HG03060 (cell line): ENCODE measurements at regions not wholly inside any gene's neighbourhood (a gene's known extent, or its start where the extent isn't known, plus 50 kb on each side); places are given as distances from the start of the nearest gene placed in this dataset.
A peak's percentile ranks its signal among the peaks of the same experiment; 100 is the strongest.
"Not testable (repeated sequence)": the region's sequence is repeated elsewhere in the genome, so short reads cannot be mapped to it uniquely, and the experiment has no call there.

Source experiments
- ATAC-seq: cut with Tn5 transposase; IDR thresholded peaks from one replicate; pipeline ENCODE4 v1.9.1; 2021; ENCODE audit warnings: low read depth, moderate number of reproducible peaks; ENCODE audit not compliant: unreplicated experiment

DNA sequence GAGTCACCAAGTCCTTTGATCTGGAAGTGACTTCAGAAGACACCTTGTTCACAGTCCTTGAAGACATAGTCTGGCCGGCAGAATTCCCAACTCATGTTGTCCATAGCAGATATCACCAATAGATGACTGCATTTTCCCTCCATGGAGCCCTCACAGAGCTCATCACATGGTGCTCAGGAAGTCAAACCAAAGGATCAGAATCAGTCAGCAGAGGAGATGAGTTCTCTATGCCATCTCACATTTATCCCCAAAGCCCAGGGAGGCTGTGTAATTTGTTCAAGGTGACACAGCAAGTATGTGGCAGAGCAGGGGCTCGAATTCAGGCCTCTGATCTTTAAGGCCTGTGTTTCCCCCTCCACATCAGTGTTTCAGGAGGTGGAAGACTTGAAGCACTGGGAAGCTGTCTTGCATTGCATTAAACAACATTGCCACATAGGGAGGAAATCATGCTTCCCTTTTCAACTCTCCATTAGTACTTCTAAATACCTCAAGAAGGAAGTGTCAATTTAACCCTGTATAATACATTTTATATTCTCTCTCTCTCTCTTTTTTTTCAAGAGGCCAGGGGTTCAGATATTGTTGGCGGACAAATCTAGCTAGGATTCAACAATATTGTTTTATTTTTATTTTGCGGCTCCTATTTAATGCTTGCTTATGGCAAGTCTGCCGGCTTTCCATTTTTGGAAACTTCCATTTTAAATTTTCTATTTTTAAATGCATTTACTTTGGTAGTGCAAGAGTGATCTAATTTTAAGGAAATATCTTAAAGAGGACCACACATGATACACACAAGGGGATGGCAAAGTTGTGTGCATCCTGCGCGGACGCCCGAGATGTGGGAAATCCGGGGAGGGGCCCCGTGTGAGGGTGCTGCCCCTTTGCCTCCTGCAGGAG is 61.9 kb downstream of the NPIPB5 start:
- ATAC-seq, result not testable (repeated sequence)

GRCh38 chr16:22573225-22573530 is 62.5 kb downstream of the NPIPB5 start:
- ATAC-seq, result not testable (repeated sequence)

GRCh38 chr16:22576506-22576905 is 65.8 kb downstream of the NPIPB5 start:
- ATAC-seq, result not testable (repeated sequence)

DNA sequence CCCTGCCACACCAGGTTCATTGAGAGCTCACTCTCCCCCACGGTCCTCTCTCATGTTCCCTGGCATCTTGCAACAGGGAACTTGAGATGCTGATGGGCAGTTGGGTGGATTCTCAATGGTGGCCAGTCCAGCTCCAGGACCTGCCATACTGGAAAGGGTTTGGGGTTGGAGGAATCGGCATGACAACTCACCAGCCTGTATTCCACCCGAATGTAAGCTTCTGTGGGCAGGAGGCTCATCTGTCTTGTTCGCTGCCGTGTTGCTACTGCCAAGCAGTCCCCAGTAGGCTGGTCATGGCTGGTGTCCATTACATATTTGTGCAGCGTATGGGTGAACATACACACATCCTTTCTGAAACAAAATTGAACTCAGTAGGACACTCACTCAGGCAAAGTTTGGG is 72.5 kb downstream of the NPIPB5 start:
- ATAC-seq, result not testable (repeated sequence)

GRCh38 chr16:22584459-22584858 is 73.8 kb downstream of the NPIPB5 start:
- ATAC-seq, result not testable (repeated sequence)

DNA sequence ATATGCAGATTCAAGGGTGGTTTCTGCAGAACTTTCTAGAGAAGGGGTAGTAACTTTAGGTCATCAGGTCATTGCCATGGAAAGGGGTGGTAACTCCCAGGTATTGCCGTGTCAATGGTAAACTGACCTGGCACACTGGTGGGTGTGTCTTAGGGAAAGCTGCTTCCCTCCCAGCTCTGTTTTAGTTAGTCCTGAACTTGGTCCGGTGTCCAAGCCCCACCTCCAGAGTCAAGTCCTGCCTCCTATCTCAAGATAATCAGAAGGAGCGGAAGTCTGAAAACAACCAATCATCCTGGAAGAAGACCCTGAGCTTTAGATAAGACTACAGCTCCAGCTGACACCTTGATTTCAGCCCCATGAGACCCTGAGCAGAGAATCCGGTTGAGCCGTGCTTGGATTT is 74.2 kb downstream of the NPIPB5 start:
- not testable (repeated sequence) for ATAC-seq

DNA sequence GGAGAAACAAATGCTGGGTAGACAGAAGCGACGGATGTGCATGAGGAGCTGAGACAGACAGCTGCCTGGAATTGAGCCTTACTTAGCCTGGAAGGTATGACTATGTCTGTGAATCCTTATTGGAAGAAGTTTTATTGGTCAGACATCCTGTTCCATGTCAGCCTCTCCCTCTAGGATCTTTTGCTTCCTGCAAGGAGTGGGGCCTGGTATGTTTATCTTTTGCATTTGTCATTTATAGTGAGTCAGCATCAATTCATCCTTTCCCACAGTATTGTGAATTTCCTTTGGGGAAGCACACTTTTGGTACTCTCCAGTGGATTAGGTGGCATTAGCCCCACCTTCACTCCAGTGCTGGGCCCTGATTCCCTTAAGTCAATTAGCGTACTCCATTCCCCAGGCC is 74.7 kb downstream of the NPIPB5 start:
- ATAC-seq, result not testable (repeated sequence)

DNA sequence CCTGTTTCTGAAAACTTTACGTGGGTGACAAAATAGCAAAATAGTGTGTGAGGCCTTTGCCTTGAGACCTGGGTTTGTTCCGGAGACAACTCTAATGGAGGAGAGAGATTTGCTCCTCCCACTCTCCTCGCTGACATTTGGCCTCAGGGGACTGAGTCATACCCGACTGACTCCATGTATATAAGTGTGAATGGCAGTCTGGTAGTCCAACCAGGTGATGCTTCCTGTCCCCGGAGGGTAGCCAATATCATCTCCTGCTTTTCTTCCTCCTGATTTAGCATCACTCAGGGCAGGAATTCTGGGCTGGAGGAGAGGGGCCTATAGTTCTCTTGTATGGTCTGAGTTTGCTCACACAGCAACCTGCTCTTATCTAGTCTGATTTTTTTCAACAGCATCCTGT is 76.0 kb downstream of the NPIPB5 start:
- not testable (repeated sequence) for ATAC-seq

GRCh38 chr16:22589757-22590156 is 79.1 kb downstream of the NPIPB5 start:
- ATAC-seq, result not testable (repeated sequence)

GRCh38 chr16:22596445-22597045 is 85.9 kb downstream of the NPIPB5 start:
- not testable (repeated sequence) for ATAC-seq

- ATAC-seq, result not testable (repeated sequence)
Measured at GRCh38 chr16:22603744-22604143, 93.1 kb downstream of the NPIPB5 start.

DNA sequence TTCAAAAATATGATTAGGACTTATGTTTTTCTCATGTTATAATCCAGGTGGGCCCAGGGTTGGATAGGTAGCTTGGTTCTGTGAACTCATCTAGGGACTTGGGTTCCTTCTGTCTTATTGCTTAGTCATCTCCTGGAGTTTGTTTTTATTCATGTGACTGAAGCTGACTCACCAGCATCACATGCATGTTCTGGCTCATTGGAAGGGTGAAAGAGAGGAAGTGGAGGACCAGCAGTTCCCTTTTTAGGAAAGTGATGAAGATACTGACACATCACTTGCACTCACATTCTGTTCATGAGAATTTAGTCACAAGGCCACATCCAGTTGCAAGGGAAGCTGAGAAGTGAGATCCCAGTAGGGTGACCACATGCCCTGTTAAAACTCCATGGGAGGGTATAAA is 95.9 kb downstream of the NPIPB5 start:
- peak; percentile 64 for ATAC-seq

- ATAC-seq, result not testable (repeated sequence)
Measured at GRCh38 chr16:22609798-22610197, 99.1 kb downstream of the NPIPB5 start.

DNA sequence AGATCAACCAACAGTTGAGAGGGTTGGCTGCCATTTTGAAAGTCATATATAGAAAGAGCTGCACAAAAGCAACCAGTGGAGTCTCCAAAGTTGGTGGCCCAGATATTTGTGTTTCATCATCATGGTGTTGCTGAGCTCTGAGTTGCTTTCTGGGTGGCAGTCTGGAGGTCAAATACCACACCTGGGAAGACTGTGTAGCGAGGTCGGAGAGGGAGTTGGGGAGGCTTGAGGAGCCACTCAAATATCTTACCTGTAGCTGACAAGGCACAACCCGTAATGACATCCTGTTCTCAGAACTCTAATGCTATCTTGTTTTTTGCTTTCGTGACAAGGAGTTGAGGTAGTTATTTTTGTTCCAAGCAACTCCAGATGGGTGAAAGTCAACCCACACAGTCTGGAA is 100.4 kb downstream of the NPIPB5 start:
- ATAC-seq, result not testable (repeated sequence)

- ATAC-seq, result no peak
Measured at GRCh38 chr16:22614271-22614947, 103.7 kb downstream of the NPIPB5 start.

DNA sequence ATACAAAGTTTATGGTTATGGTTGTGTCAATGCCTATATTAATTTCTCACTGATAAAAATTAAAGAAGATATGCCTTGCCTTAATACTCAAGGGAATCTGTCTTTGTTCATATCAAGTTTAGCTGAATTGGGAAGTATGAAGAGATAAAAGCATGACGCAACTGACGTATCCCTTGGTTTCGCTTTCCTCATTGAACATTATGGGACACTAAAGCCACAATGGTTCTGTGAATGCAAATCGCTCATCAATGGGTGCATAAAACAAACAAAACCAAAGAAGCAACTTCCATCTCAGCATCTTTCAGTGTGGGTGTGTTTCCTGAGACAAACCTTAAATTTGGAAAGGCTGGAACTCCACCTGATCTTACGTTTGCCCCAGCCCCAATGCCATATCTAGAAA is 108.2 kb downstream of the NPIPB5 start:
- ATAC-seq, result no peak

DNA sequence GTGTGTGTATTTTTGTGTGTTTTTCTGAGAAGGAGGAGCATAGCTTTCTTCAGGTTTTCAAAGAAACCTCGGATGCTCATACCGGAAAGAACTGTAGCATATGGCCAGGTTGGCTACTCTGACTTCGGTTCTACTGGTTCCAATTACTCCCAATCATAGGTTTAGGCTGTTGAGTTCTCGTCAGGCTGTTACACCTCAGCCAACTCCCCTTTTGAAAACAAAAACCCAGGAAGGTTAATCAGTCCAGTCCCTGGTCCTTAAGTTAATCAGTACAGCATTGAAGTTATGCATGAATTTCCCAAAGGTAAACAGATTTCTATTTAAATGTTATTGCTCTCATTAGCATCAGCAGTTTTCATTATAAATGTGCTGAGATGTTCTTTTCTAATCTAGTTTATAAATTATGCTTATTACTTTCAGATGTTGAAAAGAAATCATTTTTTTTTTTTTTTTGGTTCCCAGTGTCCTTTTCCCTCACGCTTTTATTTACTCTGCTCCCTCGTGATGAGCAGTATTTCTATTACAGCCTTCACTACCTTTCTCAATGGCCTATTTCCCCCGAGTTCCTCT is 111.0 kb downstream of the NPIPB5 start:
- no peak for ATAC-seq

DNA sequence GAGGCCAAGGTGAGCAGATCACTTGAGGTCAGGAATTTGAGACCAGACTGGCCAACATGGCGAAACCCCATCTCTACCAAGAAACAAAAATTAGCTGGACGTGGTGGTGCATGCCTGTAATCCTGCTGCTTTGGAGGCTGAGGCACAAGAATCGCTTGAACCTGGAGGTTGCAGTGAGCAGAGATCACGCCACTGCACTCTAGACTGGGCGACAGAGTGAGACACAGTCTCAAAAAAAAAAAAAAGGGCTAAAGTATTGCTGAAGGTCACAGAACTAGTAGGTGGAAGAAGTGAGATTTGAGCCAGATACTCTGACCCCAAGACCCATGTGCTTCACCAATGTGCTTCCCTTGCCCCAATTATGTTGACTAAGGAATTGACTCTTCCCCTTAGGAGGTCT is 112.0 kb downstream of the NPIPB5 start:
- ATAC-seq, result no peak

DNA sequence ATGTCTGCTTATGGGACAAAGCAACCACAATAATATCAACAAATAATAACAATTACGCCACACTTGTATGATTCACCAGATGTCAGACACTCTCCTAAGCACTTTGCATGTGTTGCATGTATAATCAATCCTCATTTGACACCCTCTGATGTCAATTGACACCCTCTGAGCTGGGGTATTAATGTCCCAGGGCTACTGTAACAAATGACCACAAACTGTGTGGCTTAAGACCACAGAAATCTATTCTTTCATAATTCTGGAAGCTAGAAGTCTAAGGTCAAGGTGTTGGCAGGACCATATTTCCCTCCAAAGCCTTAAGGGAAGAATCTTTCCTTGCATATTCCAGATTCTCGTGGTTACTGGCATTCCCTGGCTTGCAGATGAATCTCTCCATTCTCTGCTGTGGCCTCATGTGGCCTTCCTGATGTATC is 112.7 kb downstream of the NPIPB5 start:
- no peak for ATAC-seq

- no peak for ATAC-seq
Measured at GRCh38 chr16:22624038-22624799, 113.5 kb downstream of the NPIPB5 start.
